Inflammatory macrophage (primary cell): ENCODE measurements at regions not wholly inside any gene's neighbourhood (a gene's known extent, or its start where the extent isn't known, plus 50 kb on each side); places are given as distances from the start of the nearest gene placed in this dataset.
A peak's percentile ranks its signal among the peaks of the same experiment; 100 is the strongest.

Experiments used
- DNase-seq, 2 donors: peaks; one replicate each; pipeline ENCODE4 v3.0.0-alpha.2; 2020 to 2022

DNA sequence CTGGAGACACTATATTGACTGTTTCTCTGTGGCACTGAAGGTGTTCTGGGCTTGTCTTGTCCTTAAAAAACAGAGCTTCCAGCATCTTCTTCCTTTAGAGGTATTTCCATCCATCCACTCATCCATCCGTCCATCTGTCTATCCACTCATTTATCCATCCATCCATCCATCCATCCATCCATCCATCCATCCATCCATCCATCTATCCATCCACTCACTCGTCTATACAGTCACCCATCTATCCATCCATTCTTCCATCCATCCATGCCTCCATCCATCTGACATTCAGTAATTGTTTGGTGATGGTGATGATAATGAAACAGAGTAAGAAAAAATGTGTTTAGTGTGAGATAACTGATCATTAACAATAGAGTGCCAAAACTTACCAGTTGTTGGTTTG is 334.8 kb downstream of the NSG2 start:
- no peak for DNase-seq

DNA sequence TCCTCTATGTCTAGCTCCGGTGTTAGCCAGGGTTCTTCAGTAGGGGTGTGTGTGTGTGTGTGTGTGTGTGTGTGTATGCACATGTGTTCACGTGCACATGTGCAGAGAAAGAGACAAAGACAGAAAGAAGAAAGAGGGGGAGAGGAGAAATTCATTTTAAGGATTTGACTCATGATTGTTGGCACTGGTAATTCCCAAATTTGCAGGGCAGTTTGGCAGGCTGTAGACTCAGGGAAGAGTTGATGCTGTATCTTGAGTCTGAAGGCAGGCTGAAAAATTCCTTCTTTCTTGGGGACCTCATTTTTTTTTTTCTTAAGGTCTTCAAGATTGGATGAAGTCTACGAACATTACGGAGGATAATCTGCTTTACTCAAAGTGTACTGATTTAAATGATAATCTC is 335.7 kb downstream of the NSG2 start:
- no peak for DNase-seq

DNA sequence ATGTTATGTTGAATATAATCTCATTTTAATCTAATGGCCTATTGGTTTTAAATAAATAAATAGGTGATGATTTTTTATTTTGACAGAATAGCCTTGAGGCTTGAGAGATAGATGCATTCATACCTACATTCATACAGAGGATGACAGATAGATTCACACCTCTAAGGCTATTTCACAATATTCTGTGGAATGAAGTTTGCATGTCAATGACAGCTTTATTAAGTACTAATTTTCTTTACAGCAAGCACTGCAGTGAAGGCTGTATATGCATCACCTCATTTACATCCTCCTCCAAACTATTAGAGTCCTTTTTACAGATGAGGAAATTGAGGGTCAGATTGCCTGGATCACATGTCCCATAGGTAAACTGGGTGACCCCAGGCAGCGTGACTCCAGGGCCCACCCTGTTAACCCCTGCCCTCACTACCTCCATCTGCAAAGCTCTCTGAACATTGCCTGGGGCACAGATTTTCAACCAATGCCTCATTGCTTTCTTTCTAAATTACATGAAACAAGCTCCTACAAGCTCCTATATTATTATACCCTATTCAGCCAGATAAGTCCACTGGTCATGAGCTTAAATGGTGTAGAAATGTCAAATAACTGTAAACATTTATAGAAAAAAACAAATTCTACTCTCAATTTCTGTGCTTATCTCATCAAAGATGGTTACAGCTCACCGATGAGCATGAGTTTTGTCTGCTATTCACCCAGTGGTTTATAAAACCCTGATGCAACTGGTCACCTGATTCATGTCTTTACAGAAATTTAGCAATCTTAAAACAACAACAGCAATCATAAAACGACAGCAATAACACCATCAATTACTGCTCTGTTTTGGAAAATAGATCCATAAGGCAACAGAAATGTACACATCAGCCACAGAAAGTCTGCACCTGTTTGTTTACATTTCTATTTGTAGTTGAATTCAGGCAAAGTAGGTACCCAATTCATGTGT is 338.0 kb downstream of the NSG2 start:
- DNase-seq, result no peak

DNA sequence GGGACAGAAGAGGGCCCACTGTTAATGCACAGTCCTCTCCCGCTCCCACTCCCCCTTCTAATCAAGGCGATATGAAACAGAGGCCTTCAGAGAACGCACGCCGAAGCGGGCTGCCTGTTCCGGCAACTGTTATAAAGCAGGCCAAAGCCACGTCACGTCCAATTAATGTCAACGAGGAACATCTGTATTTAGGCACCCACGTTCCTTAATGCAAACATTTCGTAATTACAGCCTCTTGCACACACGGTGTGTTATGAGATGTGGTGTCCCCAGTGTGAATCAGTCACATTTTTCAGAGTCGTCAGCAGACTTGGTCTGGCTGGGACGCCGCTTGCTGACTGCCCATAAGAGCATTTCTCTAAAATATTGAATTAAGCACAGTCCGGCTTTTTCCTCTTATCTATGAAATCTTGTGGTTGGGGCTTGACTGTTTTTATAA is 339.0 kb downstream of the NSG2 start:
- no peak for DNase-seq

DNA sequence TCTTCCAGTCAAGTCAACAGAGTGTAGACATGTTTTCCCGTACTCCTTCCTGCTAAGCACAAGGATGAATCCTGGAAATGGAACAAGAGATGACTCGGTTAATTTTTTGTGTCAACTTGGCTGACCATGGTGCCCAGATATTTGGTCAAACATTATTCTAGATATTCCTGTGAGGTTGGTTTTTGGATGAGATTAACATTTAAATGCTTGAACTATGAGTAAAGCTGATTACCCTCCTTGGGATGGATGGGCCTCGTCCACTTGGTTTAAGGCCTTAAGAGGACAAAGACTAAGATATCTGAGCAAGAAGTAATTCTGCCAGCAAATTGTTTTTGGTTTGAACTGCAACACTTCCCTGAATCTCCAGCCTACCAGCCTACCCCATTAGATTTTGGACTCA is 338.1 kb upstream of the MSX2 start:
- no peak for DNase-seq

DNA sequence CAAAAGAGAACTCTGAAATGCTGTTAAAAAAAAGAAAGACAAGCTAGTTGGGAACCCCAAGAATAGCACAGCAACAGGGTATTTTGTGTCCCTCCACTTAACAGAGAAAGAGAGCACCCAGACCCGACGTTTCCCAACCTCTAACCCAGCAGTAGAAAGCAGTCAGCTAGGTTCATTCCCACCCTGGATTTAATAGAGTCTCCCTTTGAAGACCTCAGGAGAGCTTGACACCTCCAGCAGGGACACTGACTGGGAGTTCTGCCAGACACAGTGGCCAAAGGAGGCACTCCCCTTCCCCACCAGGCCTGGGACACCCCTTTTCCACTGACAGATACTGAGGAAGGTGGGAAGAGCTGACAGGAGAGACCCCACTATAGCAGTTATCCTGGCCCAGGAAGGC is 337.5 kb upstream of the MSX2 start:
- DNase-seq, result no peak

DNA sequence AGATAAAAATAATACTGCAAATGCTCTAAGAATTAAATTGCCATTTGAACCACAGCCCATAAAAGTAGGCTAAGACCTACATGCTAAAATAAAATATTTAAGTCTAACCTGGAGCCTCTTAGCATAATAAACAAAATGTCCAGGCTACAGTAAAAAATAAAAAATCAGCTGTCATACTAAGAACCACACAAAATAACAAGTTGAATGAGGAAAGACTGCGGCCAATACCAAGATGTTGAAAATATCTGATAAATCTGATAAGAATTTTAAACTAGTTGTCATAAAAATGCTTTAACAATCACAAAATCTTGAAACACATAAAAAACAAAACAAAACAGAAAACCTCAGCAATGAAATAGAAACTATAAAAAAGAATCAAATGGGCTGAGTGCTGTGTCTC is 336.9 kb upstream of the MSX2 start:
- no peak for DNase-seq

DNA sequence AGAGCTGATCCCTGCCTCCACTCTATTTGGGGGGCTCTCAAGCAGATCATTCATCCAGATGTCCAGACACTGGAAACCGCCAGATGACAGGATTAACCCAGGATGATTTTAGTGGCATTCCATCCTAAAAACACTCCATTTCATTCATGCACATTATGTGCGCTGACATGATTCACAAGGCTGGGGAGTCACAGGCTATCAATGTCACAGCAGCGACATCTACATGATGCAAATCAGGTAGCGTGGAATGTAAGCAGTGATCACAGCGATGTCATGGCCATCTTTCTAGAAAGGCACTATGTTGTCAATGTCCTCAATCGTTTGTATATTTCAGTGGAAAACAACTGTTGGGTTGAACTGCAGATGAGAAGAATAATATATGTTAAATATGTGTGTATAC is 331.5 kb upstream of the MSX2 start:
- DNase-seq, result no peak

DNA sequence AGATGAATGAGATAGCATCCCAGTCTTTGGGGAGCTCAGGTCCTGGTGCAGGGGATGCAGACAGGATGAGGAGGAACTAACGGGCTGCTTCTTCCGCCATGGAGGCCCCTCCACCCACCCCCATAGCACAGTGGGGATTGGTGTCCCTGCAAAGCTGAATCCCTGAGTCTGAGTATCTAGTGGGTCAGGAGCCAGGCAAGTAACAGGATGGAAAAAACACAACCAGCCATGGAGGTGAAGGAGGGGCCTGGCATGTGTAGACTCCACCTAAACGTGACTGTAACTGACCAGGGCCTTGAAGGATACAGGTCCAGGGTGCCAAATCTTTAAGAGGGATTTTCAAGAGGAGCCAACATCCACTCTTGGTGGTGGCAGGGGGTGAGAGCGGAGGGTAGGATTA is 327.8 kb upstream of the MSX2 start:
- no peak for DNase-seq

DNA sequence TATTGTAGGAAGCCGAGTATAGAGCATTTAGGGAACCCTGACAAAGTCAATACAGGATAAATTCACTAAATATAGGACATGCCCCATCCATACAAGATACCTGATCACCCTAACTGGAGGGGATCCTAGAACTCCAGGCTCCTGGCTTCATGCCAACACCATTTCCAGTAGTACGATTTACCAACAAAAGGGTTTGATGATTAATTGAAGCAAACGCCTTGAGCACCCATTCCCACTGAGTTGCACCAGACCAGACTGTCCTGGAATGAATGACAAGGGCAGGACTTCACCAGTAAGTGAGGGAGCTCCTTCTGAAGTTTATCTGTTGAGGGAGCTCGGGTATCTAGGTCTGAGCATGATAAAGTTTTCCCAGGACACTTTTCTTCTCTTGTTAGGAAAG is 327.2 kb upstream of the MSX2 start:
- no peak for DNase-seq

DNA sequence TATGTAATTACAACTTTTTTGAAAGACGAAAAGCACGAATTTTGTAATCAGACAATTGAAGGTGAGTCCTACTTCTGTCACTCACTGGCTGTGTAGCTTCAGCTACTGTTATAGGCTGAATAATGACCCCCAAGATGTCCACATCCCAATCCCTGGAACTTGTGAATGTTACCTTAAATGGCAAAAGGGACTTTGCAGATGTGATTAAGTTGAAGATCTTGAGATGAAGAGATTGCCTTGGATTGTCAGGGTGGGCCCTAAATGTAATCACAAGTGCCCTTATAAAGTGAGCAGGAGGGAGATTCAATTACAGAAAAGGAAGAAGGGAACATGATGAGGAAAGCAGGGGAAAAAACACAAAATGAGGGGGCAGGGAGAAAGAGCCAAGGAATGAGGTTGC is 326.2 kb upstream of the MSX2 start:
- DNase-seq, result no peak

DNA sequence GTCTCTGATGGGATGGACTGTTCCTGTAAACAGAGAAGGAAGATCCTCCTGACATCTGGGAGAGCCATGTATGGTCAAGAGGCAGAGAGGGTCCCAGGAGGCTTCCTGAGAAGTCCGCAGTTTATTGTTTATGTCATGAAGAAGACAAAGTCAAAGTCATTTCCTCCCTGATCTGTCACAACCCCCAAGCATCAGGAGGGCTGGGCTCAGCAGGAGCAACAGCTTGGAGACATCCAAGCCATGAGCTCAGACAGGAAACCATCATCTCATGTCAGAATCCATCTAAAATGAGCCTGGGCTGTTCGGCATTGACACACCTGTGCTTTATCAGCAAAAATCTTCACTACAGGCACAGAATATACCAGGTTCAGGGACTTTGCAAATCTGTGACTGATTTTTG is 325.0 kb upstream of the MSX2 start:
- DNase-seq, result no peak

DNA sequence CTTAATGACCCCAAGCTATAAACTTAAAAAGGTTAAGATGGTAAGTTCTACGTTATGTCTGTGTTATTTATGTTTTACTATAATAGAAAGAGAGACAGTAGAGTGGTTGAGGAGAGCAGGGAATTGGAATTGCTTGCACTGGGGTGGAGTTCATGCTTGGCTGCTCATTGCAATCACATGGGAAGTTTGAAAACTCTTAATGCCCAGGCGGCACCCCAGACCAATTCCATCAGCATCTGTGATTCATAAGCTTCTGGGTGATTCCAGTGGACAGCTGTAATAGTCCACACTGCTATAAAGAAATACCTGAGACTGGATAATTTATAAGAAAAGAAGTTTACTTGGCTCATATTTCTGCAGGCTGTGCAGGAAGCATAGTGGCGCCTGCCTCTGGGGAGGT is 323.9 kb upstream of the MSX2 start:
- DNase-seq, result no peak

DNA sequence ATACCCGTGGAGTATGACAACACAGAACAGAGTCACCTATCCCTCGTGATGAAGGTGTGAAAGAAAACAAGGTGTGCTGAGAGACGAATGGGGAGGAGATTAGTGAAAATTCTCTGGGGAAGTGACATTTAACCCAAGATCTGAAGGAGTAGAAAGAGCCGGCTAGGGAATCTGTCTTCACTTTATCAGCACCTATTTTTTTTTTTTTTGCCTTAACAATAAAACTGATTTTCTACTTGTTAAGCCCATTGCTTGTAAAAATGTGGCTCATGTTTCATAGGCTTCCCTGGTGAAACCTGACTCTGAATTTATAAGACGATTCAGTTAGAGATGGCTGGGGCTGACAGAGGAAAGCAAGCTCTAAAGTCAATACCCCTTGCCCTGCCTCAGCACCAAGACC is 322.6 kb upstream of the MSX2 start:
- no peak for DNase-seq

DNA sequence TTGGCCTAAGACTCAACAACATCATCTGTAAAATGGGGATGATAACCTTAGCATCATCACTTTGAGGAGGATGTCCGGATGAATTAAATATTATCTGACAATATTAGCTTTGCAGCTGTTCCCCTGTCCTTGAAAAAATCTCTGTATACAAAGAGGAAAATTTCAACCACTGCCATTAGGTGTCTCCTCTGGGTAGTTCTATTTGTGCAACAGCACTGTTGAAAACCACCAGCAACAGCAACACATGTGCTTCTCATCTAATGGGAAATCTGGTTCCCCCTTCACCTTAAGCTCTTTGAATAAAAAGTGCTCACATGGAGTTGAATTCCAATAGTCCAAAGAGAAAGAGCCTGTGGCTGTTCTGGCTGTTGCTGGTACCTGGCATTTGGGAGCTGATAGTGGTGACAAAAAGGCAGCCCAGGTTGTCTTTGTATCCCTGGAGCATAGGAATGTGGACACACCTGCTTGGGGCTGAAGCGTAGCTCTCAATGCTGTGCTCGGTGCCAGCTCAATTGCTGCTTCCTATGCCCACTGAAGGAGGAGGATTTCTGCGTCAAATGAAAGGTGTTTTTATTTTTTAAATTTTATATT is 322.1 kb upstream of the MSX2 start:
- no peak for DNase-seq

DNA sequence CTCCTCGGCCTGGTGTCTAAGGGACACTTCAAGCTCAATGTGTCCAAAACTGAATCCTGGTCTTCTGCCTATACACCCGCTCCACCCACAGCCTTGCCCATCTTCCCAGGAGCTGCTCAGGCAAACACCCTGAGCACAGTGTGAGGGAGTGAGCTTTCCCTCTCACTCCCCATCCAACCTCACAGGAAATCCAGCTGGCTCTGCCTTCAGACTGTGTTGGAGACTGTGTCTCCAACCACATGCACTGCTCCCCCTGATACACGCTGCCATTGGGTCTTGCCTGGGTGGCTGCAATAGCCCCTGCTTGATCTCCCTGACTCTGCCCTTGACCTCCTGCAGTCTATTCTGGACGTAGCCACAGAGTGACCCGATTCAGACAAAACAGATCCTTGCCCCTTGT is 319.5 kb upstream of the MSX2 start:
- no peak for DNase-seq

DNA sequence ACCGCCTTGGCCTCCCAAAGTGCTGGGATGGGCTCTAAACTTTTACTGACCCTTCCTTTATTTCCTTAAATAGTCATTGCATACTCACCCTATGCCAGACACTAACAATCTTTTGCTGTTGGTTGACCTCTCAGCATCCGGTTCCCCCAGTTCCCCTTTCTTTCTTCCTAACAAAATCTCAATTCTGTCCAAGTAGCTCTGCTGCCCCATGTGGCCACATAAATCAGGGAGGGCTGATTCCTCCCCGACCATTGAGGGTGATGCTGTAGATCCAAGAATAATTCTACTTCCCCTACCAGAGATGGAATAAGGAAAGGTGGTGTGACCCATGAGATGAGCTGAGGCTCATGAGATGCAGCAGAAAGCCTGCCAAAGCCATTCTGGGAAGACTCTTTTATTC is 315.3 kb upstream of the MSX2 start:
- peak; percentile 7 to 44 for DNase-seq

DNA sequence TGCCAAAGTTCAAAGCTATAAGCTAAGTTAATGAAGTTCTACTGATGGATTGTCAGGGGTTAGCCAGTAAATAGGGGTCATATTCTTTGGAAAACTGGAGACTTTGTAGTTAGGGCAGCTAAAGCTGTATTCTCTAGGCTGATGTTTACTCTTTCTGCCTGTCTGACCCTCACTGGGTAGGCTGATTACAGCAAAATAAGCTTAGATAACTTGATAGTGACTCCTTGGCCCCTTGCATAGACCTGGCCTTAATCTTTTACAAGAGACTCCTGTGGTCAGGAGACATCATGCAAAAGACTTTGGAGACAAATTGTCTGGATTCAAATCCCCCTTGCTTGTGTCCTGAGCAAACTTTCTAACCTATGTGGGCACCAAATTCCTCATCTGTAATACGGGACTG is 314.4 kb upstream of the MSX2 start:
- DNase-seq, result no peak

DNA sequence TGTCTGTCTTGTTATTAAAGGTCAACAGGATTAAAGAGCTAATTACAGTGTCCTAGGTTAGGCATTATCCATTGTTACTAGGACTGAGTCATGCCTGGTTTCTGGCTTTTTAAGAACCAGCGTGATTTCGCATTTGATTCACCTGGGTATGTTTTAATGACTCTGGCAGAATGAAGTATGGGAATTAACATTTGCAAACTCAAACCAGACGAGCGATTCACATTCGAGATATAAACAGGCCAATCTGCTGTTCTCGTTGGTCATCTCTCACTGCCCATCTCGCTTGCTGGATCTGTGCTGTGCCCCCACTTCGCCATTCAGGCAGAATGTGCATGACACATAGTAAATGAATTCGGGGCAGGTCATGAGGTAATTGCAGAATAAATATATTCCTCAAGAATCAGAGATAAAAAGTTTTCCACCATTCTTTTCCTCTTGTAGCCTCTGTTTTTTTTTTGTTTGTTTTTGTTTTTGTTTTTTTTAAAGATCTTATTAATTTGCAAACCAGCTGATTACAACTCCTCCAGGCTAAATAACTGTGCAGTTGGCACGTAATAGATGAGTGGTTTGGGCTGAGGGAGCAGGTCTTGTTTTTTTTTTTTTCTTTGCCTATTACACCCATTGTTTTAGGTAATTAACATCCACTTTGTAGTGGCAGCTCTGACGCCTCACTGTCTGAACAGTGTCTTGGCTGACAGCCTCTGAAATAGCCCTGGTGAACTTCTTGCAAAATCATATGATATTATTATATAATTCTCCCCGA is 313.5 kb upstream of the MSX2 start:
- no peak for DNase-seq

DNA sequence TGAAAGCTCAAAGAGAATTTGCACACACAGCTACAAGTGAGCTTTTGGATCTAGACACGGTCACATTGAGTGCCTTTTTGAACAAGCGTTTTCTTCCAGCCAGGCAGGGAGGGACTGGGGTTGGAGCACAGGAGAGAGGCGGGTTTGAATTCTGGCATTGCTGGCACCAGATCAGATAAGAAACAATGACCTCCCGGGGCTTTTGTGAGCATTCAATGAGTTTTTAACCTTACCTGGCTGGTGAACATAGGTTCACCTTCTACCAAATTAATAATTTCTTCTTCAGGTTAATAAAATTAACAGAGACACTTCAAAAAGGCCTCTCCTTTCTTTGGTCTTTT is 312.9 kb upstream of the MSX2 start:
- DNase-seq, result no peak

DNA sequence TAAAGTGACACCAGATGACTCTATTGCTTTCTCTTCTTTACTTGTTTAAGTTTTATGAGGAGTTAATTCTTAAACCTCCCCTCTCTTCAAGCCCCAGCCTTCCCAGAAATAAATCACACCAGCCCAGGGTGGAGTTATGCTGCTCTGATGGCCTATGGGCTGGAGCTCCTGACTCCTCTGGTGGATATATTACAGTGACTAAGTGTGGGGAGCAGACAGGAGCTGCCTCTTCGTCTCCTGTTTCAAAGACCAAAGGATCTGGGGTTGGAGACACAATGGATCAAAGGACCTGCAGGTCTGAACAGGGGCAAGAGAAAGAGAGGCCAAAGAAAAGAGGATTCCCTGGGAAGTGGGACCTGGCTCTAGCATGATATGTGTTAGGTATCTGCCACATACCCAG is 312.0 kb upstream of the MSX2 start:
- DNase-seq, result no peak

DNA sequence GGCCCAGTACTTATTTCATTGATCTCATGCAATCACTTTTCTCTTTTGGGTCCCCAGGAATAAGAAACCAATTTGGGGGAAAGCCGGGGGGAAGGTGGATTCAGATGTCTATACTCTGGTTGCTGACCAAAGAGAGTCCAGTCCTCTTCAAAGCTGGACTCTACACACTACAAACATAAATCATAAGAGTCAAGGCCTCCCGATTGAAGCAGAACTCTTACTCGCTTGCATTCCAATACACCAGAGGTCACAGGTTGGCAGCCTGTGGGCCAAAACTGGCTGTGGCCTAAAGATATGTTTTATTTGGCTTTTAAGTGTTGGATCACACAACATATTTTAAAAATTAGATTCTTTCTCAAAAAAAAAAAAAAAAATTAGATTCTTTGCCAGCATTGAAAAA is 311.4 kb upstream of the MSX2 start:
- DNase-seq, result no peak

DNA sequence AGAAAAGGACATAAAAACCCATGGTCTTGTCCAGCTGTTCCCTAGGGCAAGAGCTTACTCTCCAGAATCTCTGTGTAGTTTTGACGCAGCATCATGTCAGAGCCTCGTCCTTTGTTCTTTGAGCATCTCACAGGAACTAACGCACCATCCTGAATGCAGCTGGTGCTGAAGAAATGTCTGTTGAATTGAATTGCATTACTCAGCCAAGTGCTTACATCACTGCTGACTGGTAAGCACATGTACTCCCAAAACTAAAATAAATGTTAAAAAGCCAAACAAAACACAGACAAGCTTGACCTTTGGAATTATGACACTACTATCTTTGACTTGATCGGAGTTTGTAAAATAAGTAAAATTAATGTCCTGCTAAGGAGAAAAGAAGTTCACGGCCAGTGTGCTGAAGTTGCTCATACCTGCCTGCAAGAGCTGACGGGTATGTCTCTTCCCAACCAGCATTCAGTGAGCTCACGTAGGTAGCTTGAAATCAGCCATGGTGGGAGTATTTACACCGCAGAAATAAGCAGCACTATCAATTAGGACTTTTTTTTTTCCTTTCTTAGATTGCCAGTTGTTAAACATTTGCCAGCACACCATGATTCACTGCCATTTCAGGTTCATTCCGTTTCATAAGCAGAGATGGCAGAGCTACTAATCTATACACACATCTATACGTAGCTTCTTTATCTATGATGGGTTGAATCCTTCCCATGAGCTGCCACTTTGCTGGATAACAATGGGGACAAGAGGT is 310.6 kb upstream of the MSX2 start:
- no peak for DNase-seq
